ENCODE measurements at regions not wholly inside any gene's neighbourhood (a gene's known extent, or its start where the extent isn't known, plus 50 kb on each side); places are given as distances from the start of the nearest gene placed in this dataset.

DNA sequence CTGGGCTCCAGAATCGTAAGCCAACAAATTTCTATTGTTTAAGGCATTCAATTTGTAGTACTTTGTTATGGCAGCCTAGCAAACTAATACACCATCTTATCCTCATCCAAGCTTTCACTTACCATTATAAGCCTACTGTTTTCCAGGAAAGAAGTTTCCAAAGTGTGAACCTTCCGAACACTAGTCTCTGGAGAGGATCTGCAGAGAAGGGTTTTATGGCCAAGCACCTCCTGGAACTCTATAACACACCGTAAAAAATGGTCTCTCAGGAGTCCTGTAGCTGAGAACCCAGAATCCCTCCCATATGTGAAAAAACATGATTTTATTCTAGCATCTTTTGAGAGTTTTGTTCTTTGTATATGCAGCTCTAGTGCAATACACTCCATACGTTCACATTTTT lies 142.1 kb downstream of the POSTN start:
- Histone ChIP-seq H2AFZ (ENCODE audit: low read length) (no peak overlapping the region), H3K27me3 (ENCODE audit: insufficient read depth, low read length) (no peaks in the 10 kb centered on the region), H4K20me1 (ENCODE audit: insufficient read depth, low read length) (no peaks in the 10 kb centered on the region), H3K27ac (ENCODE audit: low read depth, low read length, poor library complexity, severe bottlenecking) (no peak overlapping the region), H3K4me1 (ENCODE audit: insufficient read depth, low read length, severe bottlenecking) (no peaks in the 10 kb centered on the region), H3K4me3 (ENCODE audit: low read depth, low read length, poor library complexity, severe bottlenecking) (no peak overlapping the region), H3K4me2 (ENCODE audit: low read length) (no peak overlapping the region), H3K79me2 (ENCODE audit: insufficient read depth, low read length) (no peaks in the 10 kb centered on the region), H3K36me3 (ENCODE audit: insufficient read depth, low read length) (no peaks in the 10 kb centered on the region), H3K9me2 (ENCODE audit: low read depth, low read length) (no peaks in the 10 kb centered on the region), H3K9ac (ENCODE audit: low read length) (no peak overlapping the region), H3F3A (ENCODE audit: insufficient read depth, low read length) (no peaks in the 10 kb centered on the region), H3K9me3 (ENCODE audit: low read length) (no peaks in the 10 kb centered on the region)
- TF ChIP-seq EZH2 (IDR thresholded peaks at IDR 0.05; ENCODE audit: borderline replicate concordance, low read length) (no peak), CTCF (IDR thresholded peaks at IDR 0.05; ENCODE audit: low read length) (no peak)

GRCh38 chr13:37456041-37456440 lies 142.5 kb downstream of the POSTN start:
- Histone ChIP-seq H2AFZ (ENCODE audit: low read length) (no peak overlapping the region), H3K36me3 (ENCODE audit: insufficient read depth, low read length) (no peaks in the 10 kb centered on the region), H3K4me1 (ENCODE audit: insufficient read depth, low read length, severe bottlenecking) (no peaks in the 10 kb centered on the region), H3K9me3 (ENCODE audit: low read length) (no peaks in the 10 kb centered on the region), H3K9ac (ENCODE audit: low read length) (no peak overlapping the region), H3K27ac (ENCODE audit: low read depth, low read length, poor library complexity, severe bottlenecking) (no peak overlapping the region), H3K79me2 (ENCODE audit: insufficient read depth, low read length) (no peaks in the 10 kb centered on the region), H3K9me2 (ENCODE audit: low read depth, low read length) (no peaks in the 10 kb centered on the region), H3F3A (ENCODE audit: insufficient read depth, low read length) (no peaks in the 10 kb centered on the region), H3K4me3 (ENCODE audit: low read depth, low read length, poor library complexity, severe bottlenecking) (no peak overlapping the region), H4K20me1 (ENCODE audit: insufficient read depth, low read length) (no peaks in the 10 kb centered on the region), H3K4me2 (ENCODE audit: low read length) (no peak overlapping the region), H3K27me3 (ENCODE audit: insufficient read depth, low read length) (no peaks in the 10 kb centered on the region)
- TF ChIP-seq CTCF (IDR thresholded peaks at IDR 0.05; ENCODE audit: low read length): no peak
- no peak for TF ChIP-seq EZH2 (IDR thresholded peaks at IDR 0.05; ENCODE audit: borderline replicate concordance, low read length)

DNA sequence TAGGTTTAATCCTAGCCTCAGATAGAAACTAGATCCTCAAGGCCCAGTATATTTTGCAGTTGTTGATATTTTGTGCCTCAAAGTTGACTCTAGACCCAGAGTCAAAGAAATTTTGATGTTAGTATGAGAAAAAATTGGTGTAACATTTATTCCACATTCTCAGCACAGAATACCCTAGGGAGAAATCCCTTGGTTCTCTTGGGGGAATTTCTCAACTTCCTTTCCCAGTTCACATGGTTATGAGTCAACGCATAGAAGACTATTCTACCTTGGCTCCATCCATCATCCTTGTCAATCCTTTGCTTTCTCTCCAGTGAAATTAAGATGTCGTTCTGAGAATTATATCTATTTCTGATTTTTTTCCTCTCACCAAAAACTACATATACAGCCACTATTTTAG lies 145.3 kb downstream of the POSTN start:
- H3K9ac ChIP-seq (ENCODE audit: low read length): no peak overlapping the region
- H3K27ac ChIP-seq (ENCODE audit: low read depth, low read length, poor library complexity, severe bottlenecking): no peak overlapping the region
- no peaks in the 10 kb centered on the region for H3K4me1 ChIP-seq (ENCODE audit: insufficient read depth, low read length, severe bottlenecking)
- H3K9me3 ChIP-seq (ENCODE audit: low read length): no peaks in the 10 kb centered on the region
- TF ChIP-seq CTCF (IDR thresholded peaks at IDR 0.05; ENCODE audit: low read length) (no peak), EZH2 (IDR thresholded peaks at IDR 0.05; ENCODE audit: borderline replicate concordance, low read length) (no peak)
- no peaks in the 10 kb centered on the region for H3F3A ChIP-seq (ENCODE audit: insufficient read depth, low read length)
- no peak overlapping the region for H3K4me2 ChIP-seq (ENCODE audit: low read length)
- no peaks in the 10 kb centered on the region for H3K79me2 ChIP-seq (ENCODE audit: insufficient read depth, low read length)
- no peak overlapping the region for H3K4me3 ChIP-seq (ENCODE audit: low read depth, low read length, poor library complexity, severe bottlenecking)
- no peaks in the 10 kb centered on the region for H3K27me3 ChIP-seq (ENCODE audit: insufficient read depth, low read length)
- H4K20me1 ChIP-seq (ENCODE audit: insufficient read depth, low read length): no peaks in the 10 kb centered on the region
- H3K9me2 ChIP-seq (ENCODE audit: low read depth, low read length): no peaks in the 10 kb centered on the region
- H3K36me3 ChIP-seq (ENCODE audit: insufficient read depth, low read length): no peaks in the 10 kb centered on the region
- H2AFZ ChIP-seq (ENCODE audit: low read length): no peak overlapping the region
